ENCODE measurements at regions not wholly inside any gene's neighbourhood (a gene's known extent, or its start where the extent isn't known, plus 50 kb on each side); places are given as distances from the start of the nearest gene placed in this dataset.
"Not testable (repeated sequence)": the region's sequence is repeated elsewhere in the genome, so short reads cannot be mapped to it uniquely, and the experiment has no call there.

DNA sequence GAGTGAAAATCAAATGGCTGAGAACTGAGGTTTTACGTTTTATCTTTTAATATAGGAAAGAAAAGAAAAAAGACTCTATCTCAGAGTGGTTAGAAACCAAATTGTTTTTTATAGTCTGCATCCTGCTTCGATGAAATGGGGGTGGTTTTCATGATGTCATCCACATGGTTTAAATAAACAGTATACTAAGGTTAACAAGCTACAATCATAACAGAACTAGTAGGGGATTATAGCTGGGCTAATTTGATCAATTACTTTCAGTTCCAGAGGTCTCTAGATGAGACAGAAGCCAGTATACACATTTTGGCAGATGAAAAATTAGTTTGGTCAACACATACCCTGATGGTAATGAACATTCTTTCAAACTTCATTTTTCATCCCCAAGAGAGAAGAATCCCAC is 106.3 kb upstream of the SNX2 start:
- no peak overlapping the region for H4K91ac ChIP-seq (ENCODE audit: insufficient read length, low read depth, low read length)
- H3K23me2 ChIP-seq (ENCODE audit: insufficient read length, low read depth, low read length, poor library complexity, severe bottlenecking) = no peaks in the 10 kb centered on the region
- no peak overlapping the region for H3K9ac ChIP-seq (ENCODE audit: extremely low read depth, insufficient read length, low read length)
- H3K14ac ChIP-seq (ENCODE audit: insufficient read depth, low read length) = no peak overlapping the region
- no peak overlapping the region for H2BK20ac ChIP-seq (ENCODE audit: low read depth, low read length, poor library complexity, severe bottlenecking)
- DNase-seq = no peak
- WGBS (ENCODE audit: extremely low coverage, insufficient read length, low lambda C conversion rate) = no CpG with 5 or more reads among the region's 2 CpGs
- Mint-ChIP-seq H3K9me3 (peaks cover 0 to 2% of the 10 kb centered on the region in 2 experiments; a peak in 1 of 5 replicates), H3K27me3 (ENCODE audit: low read depth) (no peaks in the 10 kb centered on the region), H3K27ac (no peak overlapping the region), H3K4me1 (no peaks in the 10 kb centered on the region), H3K4me3 (no peak overlapping the region), H3K36me3 (ENCODE audit: insufficient read depth in 1 of 3, low read depth in 3 of 3) (no peaks in the 10 kb centered on the region; a peak in 1 of 7 replicates)
- H3K79me2 ChIP-seq (ENCODE audit: insufficient read depth, low read length) = no peaks in the 10 kb centered on the region
- H2BK12ac ChIP-seq (ENCODE audit: insufficient read length, low read depth, low read length) = no peak overlapping the region
- H2BK120ac ChIP-seq (ENCODE audit: low read depth, low read length, poor library complexity, severe bottlenecking) = no peak overlapping the region
- H2AFZ ChIP-seq (ENCODE audit: low read length) = no peak overlapping the region
- no peak overlapping the region for H2BK5ac ChIP-seq (ENCODE audit: insufficient read length, low read length)
- H4K5ac ChIP-seq (ENCODE audit: insufficient read length, low read depth, low read length) = no peak overlapping the region
- no peak overlapping the region for H3K23ac ChIP-seq (ENCODE audit: insufficient read length, low read depth, low read length)
- no peak overlapping the region for H3K4ac ChIP-seq (ENCODE audit: low read depth, low read length)
- no peaks in the 10 kb centered on the region for H4K20me1 ChIP-seq (ENCODE audit: control insufficient read depth, insufficient read depth, insufficient read length)
- H3K9me3 ChIP-seq (ENCODE audit: control insufficient read depth, low read depth, low read length) = no peaks in the 10 kb centered on the region
- H3K27ac ChIP-seq (ENCODE audit: insufficient read length, low read depth, low read length) = no peak overlapping the region
- H3K56ac ChIP-seq (ENCODE audit: insufficient read length, low read depth, low read length) = no peak overlapping the region
- no peak overlapping the region for H2BK15ac ChIP-seq (ENCODE audit: low read depth, low read length)
- H3K27me3 ChIP-seq (ENCODE audit: insufficient read depth, low read length) = no peaks in the 10 kb centered on the region
- H2AK5ac ChIP-seq (ENCODE audit: insufficient read length, low read length) = no peak overlapping the region
- TF ChIP-seq, protein P1, sequence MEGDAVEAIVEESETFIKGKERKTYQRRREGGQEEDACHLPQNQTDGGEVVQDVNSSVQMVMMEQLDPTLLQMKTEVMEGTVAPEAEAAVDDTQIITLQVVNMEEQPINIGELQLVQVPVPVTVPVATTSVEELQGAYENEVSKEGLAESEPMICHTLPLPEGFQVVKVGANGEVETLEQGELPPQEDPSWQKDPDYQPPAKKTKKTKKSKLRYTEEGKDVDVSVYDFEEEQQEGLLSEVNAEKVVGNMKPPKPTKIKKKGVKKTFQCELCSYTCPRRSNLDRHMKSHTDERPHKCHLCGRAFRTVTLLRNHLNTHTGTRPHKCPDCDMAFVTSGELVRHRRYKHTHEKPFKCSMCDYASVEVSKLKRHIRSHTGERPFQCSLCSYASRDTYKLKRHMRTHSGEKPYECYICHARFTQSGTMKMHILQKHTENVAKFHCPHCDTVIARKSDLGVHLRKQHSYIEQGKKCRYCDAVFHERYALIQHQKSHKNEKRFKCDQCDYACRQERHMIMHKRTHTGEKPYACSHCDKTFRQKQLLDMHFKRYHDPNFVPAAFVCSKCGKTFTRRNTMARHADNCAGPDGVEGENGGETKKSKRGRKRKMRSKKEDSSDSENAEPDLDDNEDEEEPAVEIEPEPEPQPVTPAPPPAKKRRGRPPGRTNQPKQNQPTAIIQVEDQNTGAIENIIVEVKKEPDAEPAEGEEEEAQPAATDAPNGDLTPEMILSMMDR (conservative IDR thresholded peaks at IDR 0.05) = no peak
- no peak overlapping the region for H3T11ph ChIP-seq (ENCODE audit: low read length)
- H3K4me1 ChIP-seq (ENCODE audit: insufficient read depth, low read length) = no peaks in the 10 kb centered on the region
- H4K8ac ChIP-seq (replicated peaks; ENCODE audit: insufficient read length, low read depth, low read length) = no peak overlapping the region
- H3K79me1 ChIP-seq (ENCODE audit: insufficient read depth, low read depth, low read length, poor library complexity, severe bottlenecking) = no peaks in the 10 kb centered on the region
- no peak overlapping the region for H3K4me2 ChIP-seq (ENCODE audit: insufficient read depth, insufficient read length, low read length)
- no peak overlapping the region for H3K18ac ChIP-seq (ENCODE audit: insufficient read length, low read depth, low read length)

DNA sequence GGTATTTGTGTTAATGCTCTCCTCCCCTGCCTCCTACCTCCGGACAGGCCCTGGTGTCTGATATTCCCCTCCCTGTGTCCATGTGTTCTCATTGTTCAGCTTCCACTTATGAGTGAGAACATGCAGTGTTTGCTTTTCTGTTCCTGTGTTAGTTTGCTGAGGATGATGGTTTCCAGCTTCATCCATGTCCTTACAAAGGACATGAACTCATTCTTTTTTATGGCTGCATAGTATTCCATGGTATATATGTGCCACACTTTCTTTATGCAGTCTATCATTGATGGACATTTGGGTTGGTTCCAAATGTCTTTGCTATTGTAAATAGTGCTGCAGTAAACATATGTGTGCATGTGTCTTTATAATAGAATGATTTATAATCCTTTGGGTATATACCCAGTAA is 105.2 kb upstream of the SNX2 start:
- H3K23me2 ChIP-seq (ENCODE audit: insufficient read length, low read depth, low read length, poor library complexity, severe bottlenecking); H3K9ac ChIP-seq (ENCODE audit: extremely low read depth, insufficient read length, low read length); H3K18ac ChIP-seq (ENCODE audit: insufficient read length, low read depth, low read length); H4K20me1 ChIP-seq (ENCODE audit: control insufficient read depth, insufficient read depth, insufficient read length); H3K27ac ChIP-seq (ENCODE audit: insufficient read length, low read depth, low read length); H4K91ac ChIP-seq (ENCODE audit: insufficient read length, low read depth, low read length); H4K8ac ChIP-seq (replicated peaks; ENCODE audit: insufficient read length, low read depth, low read length); H3K27me3 Mint-ChIP-seq (ENCODE audit: low read depth); H3K14ac ChIP-seq (ENCODE audit: insufficient read depth, low read length); H3T11ph ChIP-seq (ENCODE audit: low read length); H3K79me1 ChIP-seq (ENCODE audit: insufficient read depth, low read depth, low read length, poor library complexity, severe bottlenecking); H4K5ac ChIP-seq (ENCODE audit: insufficient read length, low read depth, low read length); H3K4me3 Mint-ChIP-seq; H3K23ac ChIP-seq (ENCODE audit: insufficient read length, low read depth, low read length); H3K9me3 ChIP-seq (ENCODE audit: control insufficient read depth, low read depth, low read length); DNase-seq; H3K4me1 Mint-ChIP-seq; H2BK5ac ChIP-seq (ENCODE audit: insufficient read length, low read length); H2BK120ac ChIP-seq (ENCODE audit: low read depth, low read length, poor library complexity, severe bottlenecking); H3K4me1 ChIP-seq (ENCODE audit: insufficient read depth, low read length); H2BK20ac ChIP-seq (ENCODE audit: low read depth, low read length, poor library complexity, severe bottlenecking); H3K9me3 Mint-ChIP-seq; H2BK12ac ChIP-seq (ENCODE audit: insufficient read length, low read depth, low read length); H3K27me3 ChIP-seq (ENCODE audit: insufficient read depth, low read length); H2BK15ac ChIP-seq (ENCODE audit: low read depth, low read length); H3K79me2 ChIP-seq (ENCODE audit: insufficient read depth, low read length); H3K56ac ChIP-seq (ENCODE audit: insufficient read length, low read depth, low read length); H3K4ac ChIP-seq (ENCODE audit: low read depth, low read length); H3K4me2 ChIP-seq (ENCODE audit: insufficient read depth, insufficient read length, low read length); H2AK5ac ChIP-seq (ENCODE audit: insufficient read length, low read length); H3K27ac Mint-ChIP-seq; H2AFZ ChIP-seq (ENCODE audit: low read length); H3K36me3 Mint-ChIP-seq (ENCODE audit: insufficient read depth in 1 of 3, low read depth in 3 of 3): not testable (repeated sequence)
- no CpG with 5 or more reads among the region's 1 CpG for WGBS (ENCODE audit: extremely low coverage, insufficient read length, low lambda C conversion rate)

Measured in H9 (cell line).